LNCaP clone FGC (cell line): ENCODE measurements at regions not wholly inside any gene's neighbourhood (a gene's known extent, or its start where the extent isn't known, plus 50 kb on each side); places are given as distances from the start of the nearest gene placed in this dataset.
"Not testable (repeated sequence)": the region's sequence is repeated elsewhere in the genome, so short reads cannot be mapped to it uniquely, and the experiment has no call there.

Experiments used
- DNase-seq: peaks from one replicate; pipeline ENCODE4 v3.0.0-alpha.2; 2011; ENCODE audit warnings: low read depth
- H3K4me3 ChIP-seq: 2 replicates; pipeline ENCODE4 v1.5.1; 2011; ENCODE audit warnings: mild to moderate bottlenecking, low read depth, low read length, control low read depth
- TF ChIP-seq, protein P1 (sequence below): IDR thresholded peaks from 2 replicates; pipeline ENCODE4 v1.5.1; 2012; ENCODE audit warnings: mild to moderate bottlenecking; ENCODE audit not compliant: control insufficient read depth, insufficient read depth; ENCODE audit errors: extremely low read depth

GRCh38 chr18:73365018-73365417 lies 497.2 kb upstream of the NETO1 start:
- no peak for DNase-seq
- no peak overlapping the region for H3K4me3 ChIP-seq
- TF ChIP-seq, protein P1, sequence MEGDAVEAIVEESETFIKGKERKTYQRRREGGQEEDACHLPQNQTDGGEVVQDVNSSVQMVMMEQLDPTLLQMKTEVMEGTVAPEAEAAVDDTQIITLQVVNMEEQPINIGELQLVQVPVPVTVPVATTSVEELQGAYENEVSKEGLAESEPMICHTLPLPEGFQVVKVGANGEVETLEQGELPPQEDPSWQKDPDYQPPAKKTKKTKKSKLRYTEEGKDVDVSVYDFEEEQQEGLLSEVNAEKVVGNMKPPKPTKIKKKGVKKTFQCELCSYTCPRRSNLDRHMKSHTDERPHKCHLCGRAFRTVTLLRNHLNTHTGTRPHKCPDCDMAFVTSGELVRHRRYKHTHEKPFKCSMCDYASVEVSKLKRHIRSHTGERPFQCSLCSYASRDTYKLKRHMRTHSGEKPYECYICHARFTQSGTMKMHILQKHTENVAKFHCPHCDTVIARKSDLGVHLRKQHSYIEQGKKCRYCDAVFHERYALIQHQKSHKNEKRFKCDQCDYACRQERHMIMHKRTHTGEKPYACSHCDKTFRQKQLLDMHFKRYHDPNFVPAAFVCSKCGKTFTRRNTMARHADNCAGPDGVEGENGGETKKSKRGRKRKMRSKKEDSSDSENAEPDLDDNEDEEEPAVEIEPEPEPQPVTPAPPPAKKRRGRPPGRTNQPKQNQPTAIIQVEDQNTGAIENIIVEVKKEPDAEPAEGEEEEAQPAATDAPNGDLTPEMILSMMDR: no peak

GRCh38 chr18:73355121-73355520 lies 487.3 kb upstream of the NETO1 start:
- no peak overlapping the region for H3K4me3 ChIP-seq
- TF ChIP-seq, protein P1: no peak
- no peak for DNase-seq

DNA sequence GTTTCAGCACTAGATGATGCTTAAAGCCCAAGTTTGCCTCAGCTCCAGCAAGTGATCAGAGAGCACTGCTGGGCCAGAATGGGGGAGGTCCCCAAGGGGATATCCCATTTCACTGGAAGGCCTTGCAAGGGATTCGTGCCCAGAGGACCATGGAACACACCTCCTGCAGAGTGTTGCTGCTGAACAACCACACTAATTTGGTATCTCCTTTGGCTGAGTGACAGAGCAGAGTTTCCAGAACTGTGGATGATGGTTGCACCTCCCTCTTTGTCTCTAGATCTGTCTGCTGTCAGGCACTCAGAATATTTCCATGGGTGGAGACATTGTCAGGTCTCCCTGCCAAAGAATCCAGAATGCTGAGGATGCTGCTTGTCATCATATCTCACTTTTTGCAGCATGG lies 484.8 kb upstream of the NETO1 start:
- TF ChIP-seq, protein P1: no peak
- H3K4me3 ChIP-seq: no peak overlapping the region
- DNase-seq: no peak

DNA sequence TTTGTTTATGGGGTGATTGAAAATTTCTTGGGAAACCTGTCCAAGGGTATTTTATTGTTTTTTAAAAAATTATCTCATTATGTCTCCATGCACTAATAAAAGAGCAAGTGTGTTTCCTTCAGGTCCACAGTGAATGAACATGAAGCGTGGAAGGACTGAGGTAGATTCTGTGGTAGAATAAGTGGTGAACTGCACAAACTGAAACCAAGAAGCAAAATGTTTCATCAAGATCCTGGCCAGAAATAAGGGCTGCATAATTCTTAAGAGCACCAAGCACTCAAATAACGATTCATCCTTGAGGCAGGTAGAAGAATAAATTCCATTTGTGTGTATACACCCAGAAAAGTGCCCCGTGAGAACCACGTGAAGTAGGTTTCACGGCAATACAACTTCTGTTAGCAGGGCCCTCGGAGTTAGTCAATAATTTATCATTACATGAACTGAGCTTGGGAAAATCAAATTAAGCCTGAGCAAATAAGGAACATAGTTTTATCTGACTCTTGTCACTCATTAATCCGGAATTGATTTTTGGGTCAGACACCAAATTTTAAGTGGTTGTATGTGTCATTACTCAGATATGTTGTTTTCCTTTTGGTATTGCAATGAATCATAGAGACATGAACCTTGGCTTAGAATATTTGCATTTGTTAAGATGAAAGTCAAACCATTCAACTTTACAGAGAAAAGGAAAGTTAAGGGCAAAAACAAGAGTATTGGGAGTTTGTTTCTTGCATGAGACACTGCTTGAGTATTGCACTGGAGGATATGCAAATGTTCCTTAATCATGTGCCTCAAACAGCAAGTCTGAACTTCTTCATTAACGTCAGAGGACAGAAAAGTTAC lies 472.6 kb upstream of the NETO1 start:
- TF ChIP-seq, protein P1: no peak
- no peak overlapping the region for H3K4me3 ChIP-seq
- DNase-seq: no peak

- TF ChIP-seq, protein P1: no peak
- no peak overlapping the region for H3K4me3 ChIP-seq
- no peak for DNase-seq
Observed at GRCh38 chr18:73331212-73331772, 463.5 kb upstream of the NETO1 start.

DNA sequence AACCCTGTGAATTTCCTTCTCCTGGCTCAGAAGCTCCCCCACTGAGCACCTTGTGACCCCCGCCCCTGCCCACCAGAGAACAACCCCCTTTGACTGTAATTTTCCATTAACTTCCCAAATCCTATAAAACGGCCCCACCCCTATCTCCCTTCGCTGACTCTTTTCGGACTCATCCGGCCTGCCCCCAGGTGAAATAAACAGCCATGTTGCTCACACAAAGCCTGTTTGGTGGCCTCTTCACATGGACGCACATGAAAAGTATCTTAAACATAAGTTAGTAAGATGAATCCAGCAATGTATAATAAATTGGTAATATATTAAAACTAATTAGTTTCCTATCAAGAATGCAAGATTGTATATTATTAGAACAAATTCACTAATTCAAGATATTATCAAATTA lies 462.3 kb upstream of the NETO1 start:
- DNase-seq, H3K4me3 ChIP-seq: not testable (repeated sequence)

GRCh38 chr18:73324187-73324831 lies 456.5 kb upstream of the NETO1 start:
- not testable (repeated sequence) for DNase-seq, H3K4me3 ChIP-seq
